Activated T-cell treated with anti-CD3 and anti-CD28 coated beads, Interleukin-2, amount 50 U/mL, for 24 hours (primary cell): ENCODE measurements at regions not wholly inside any gene's neighbourhood (a gene's known extent, or its start where the extent isn't known, plus 50 kb on each side); places are given as distances from the start of the nearest gene placed in this dataset.
"Not testable (repeated sequence)": the region's sequence is repeated elsewhere in the genome, so short reads cannot be mapped to it uniquely, and the experiment has no call there.

Experiments used
- DNase-seq: peaks from one replicate; pipeline ENCODE4 v3.0.0-alpha.2; 2020
- H3K27ac Mint-ChIP-seq: 2 replicates; pipeline ENCODE4 v1.8.0; 2020; ENCODE audit warnings: mild to moderate bottlenecking, mixed read lengths
- H3K27me3 Mint-ChIP-seq: 2 replicates; pipeline ENCODE4 v1.8.0; 2020; ENCODE audit warnings: mixed read lengths
- H3K36me3 Mint-ChIP-seq: 2 replicates; pipeline ENCODE4 v1.8.0; 2020; ENCODE audit warnings: low read depth, mixed read lengths
- H3K4me1 Mint-ChIP-seq: 2 replicates; pipeline ENCODE4 v1.8.0; 2020; ENCODE audit warnings: low read depth, mixed read lengths
- H3K4me3 Mint-ChIP-seq: 2 replicates; pipeline ENCODE4 v1.8.0; 2020; ENCODE audit warnings: mild to moderate bottlenecking, moderate library complexity, mixed read lengths
- H3K9me3 Mint-ChIP-seq: 2 replicates; pipeline ENCODE4 v1.8.0; 2020; ENCODE audit warnings: mixed read lengths

DNA sequence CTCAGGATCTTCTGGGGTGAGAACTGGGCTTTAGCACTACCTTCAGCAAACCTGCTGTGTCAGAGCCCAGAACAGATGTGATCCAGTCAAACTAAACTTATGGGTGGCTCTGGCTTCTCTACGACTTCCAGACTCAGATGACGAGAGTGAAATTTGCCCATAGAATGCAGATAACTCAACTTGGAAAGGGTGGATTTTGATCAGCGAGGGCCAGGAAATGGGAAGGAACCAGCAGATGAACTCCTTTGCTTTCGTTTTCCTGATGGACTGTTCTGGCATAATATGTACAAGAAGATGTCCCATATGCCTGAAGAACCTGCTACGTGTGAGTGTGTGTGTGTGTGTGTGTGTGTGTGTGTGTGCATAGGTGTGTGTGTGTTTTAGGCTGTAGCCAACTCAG, 132.0 kb upstream of the MOCS2 start:
- peaks cover 13% of the 10 kb centered on the region for H3K27me3 Mint-ChIP-seq
- no peaks in the 10 kb centered on the region for H3K9me3 Mint-ChIP-seq
- no peaks in the 10 kb centered on the region for H3K4me1 Mint-ChIP-seq
- no peak overlapping the region for H3K4me3 Mint-ChIP-seq
- H3K27ac Mint-ChIP-seq = no peak overlapping the region
- DNase-seq = no peak
- no peaks in the 10 kb centered on the region for H3K36me3 Mint-ChIP-seq

DNA sequence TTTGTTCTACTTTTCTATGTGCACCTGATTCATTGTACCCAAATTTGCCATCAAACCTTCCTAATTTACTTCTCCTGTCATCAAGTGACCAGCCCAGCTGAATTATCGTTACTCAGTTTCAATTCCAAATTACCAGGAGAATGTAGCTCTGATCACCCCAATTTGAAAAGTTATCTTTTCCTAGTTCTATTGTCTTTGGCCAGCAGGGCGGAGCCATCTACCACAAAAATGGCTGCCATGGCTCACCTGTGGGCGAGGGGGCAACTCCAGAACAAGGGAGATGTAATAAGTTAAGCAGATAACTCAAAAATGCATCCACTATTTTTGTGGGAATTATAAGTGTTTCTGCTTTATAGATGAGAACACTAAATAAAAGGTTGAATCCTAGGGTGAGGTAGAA, 133.8 kb upstream of the MOCS2 start:
- peaks cover 13% of the 10 kb centered on the region for H3K27me3 Mint-ChIP-seq
- H3K4me1 Mint-ChIP-seq = no peaks in the 10 kb centered on the region
- DNase-seq = no peak
- no peaks in the 10 kb centered on the region for H3K36me3 Mint-ChIP-seq
- H3K4me3 Mint-ChIP-seq = no peak overlapping the region
- no peaks in the 10 kb centered on the region for H3K9me3 Mint-ChIP-seq
- H3K27ac Mint-ChIP-seq = no peak overlapping the region

- peaks cover 5% of the 10 kb centered on the region for H3K27me3 Mint-ChIP-seq
Observed at GRCh38 chr5:53246042-53246836, 136.7 kb upstream of the MOCS2 start.

DNA sequence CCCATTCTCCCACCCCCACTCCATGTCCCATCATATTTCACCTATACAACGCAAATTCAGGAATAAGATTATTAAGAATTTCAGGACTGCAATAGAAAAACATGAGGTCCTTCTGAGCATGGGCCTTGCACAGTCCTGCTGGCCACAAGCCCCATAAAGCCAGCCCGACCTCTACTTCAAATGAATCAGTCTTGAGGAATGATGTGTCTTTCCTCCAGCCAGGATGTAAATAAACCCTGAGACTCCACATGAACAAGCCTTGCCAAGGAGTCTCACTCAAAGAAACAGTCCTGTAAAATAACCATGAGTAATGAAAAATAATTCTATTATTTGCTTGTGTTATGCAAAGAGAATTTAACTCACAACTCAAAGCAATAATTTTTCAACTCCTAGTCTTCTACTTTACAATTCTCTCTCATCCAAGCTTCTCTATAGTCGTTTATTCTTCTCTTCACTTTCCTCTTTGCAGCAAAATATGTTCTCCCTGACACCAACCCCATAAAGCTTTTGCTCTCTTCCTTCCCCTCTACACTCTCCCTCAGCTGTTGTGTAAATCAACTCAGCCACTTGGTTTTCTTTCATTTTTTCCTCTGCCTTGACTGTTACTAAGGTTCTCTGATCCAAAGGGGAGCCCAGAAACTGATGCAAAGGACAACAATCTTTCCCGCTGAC, 140.1 kb upstream of the MOCS2 start:
- no peaks in the 10 kb centered on the region for H3K36me3 Mint-ChIP-seq
- H3K4me1 Mint-ChIP-seq = no peaks in the 10 kb centered on the region
- H3K27me3 Mint-ChIP-seq = no peaks in the 10 kb centered on the region
- no peak for DNase-seq
- H3K4me3 Mint-ChIP-seq = no peak overlapping the region
- H3K27ac Mint-ChIP-seq = no peak overlapping the region
- no peaks in the 10 kb centered on the region for H3K9me3 Mint-ChIP-seq

More at GRCh38 chr5:53246042-53246836, 136.7 kb upstream of the MOCS2 start:
- Mint-ChIP-seq H3K4me3 (no peak overlapping the region), H3K4me1 (no peaks in the 10 kb centered on the region), H3K36me3 (no peaks in the 10 kb centered on the region), H3K9me3 (no peaks in the 10 kb centered on the region), H3K27ac (no peak overlapping the region)
- no peak for DNase-seq

- H3K27ac Mint-ChIP-seq = no peak overlapping the region
- no peaks in the 10 kb centered on the region for H3K4me1 Mint-ChIP-seq
- no peak overlapping the region for H3K4me3 Mint-ChIP-seq
- H3K27me3 Mint-ChIP-seq = no peaks in the 10 kb centered on the region
- no peak for DNase-seq
- H3K36me3 Mint-ChIP-seq = no peaks in the 10 kb centered on the region
- no peaks in the 10 kb centered on the region for H3K9me3 Mint-ChIP-seq
Observed at GRCh38 chr5:53250201-53250550, 140.6 kb upstream of the MOCS2 start.

DNA sequence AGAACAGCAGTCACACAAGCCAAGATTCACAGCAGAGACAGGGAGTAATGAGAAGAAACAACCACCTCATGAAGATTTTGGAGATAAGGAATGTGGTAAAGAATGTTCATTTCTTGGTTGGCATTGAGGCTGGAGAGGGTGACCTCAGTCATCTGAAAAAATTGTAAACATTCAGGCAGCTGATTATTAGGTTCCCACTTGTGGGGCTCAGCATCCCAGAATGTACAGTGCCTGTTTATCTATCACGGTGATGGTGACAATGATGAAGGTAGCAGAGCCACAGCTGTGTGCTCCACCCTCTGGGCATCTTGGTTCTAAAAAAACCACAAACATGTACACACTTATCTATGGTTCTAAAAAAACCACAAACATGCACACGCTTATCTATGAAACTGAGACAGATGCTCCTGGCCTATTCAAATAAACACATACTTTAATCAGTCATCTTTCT, 143.9 kb upstream of the MOCS2 start:
- Mint-ChIP-seq H3K9me3 (no peaks in the 10 kb centered on the region), H3K36me3 (no peaks in the 10 kb centered on the region), H3K27ac (no peak overlapping the region), H3K4me1 (no peaks in the 10 kb centered on the region), H3K27me3 (peaks cover 7% of the 10 kb centered on the region), H3K4me3 (no peak overlapping the region)
- DNase-seq = no peak

DNA sequence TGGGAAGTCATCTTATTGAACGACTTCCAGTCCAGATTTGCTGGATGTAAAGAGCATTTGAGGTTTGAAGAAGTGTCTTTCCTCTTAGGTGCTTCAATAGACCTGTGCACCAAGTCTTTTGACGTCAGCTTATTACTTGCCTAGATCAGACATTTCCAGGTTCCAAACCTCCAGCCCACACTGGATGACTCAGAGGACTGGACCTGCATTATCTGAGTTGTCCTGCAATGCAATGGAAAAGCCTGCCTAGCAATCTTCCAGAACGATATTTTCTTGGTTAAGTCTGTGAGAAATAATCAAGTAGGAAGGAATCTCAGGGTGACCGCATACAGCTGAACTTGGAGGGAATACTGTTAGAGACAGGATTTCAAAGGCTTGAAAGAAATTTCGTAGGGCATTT, 147.2 kb upstream of the MOCS2 start:
- DNase-seq = no peak
- Mint-ChIP-seq H3K27me3 (peaks cover 12% of the 10 kb centered on the region), H3K27ac (no peak overlapping the region), H3K9me3 (no peaks in the 10 kb centered on the region), H3K4me3 (no peak overlapping the region), H3K4me1 (no peaks in the 10 kb centered on the region), H3K36me3 (no peaks in the 10 kb centered on the region)

GRCh38 chr5:53257806-53258373, 148.3 kb upstream of the MOCS2 start:
- Mint-ChIP-seq H3K27me3 (peaks cover 12% of the 10 kb centered on the region), H3K4me3 (no peak overlapping the region), H3K9me3 (no peaks in the 10 kb centered on the region), H3K27ac (no peak overlapping the region), H3K36me3 (no peaks in the 10 kb centered on the region), H3K4me1 (no peaks in the 10 kb centered on the region)
- DNase-seq = no peak

GRCh38 chr5:53259176-53259575, 149.6 kb upstream of the MOCS2 start:
- no peak for DNase-seq
- Mint-ChIP-seq H3K4me1 (no peaks in the 10 kb centered on the region), H3K27me3 (peaks cover 12% of the 10 kb centered on the region), H3K36me3 (no peaks in the 10 kb centered on the region), H3K9me3 (no peaks in the 10 kb centered on the region), H3K4me3 (no peak overlapping the region), H3K27ac (no peak overlapping the region)

- no peak for DNase-seq
- H3K27me3 Mint-ChIP-seq = peaks cover 17% of the 10 kb centered on the region
- H3K4me1 Mint-ChIP-seq = no peaks in the 10 kb centered on the region
- H3K4me3 Mint-ChIP-seq = no peak overlapping the region
- no peaks in the 10 kb centered on the region for H3K9me3 Mint-ChIP-seq
- H3K36me3 Mint-ChIP-seq = no peaks in the 10 kb centered on the region
- H3K27ac Mint-ChIP-seq = no peak overlapping the region
Observed at GRCh38 chr5:53260446-53260845, 150.9 kb upstream of the MOCS2 start.

GRCh38 chr5:53261245-53261644, 151.7 kb upstream of the MOCS2 start:
- Mint-ChIP-seq H3K36me3 (no peaks in the 10 kb centered on the region), H3K27ac (no peak overlapping the region), H3K4me1 (no peaks in the 10 kb centered on the region), H3K9me3 (no peaks in the 10 kb centered on the region), H3K4me3 (no peak overlapping the region), H3K27me3 (peaks cover 16% of the 10 kb centered on the region)
- DNase-seq = no peak

DNA sequence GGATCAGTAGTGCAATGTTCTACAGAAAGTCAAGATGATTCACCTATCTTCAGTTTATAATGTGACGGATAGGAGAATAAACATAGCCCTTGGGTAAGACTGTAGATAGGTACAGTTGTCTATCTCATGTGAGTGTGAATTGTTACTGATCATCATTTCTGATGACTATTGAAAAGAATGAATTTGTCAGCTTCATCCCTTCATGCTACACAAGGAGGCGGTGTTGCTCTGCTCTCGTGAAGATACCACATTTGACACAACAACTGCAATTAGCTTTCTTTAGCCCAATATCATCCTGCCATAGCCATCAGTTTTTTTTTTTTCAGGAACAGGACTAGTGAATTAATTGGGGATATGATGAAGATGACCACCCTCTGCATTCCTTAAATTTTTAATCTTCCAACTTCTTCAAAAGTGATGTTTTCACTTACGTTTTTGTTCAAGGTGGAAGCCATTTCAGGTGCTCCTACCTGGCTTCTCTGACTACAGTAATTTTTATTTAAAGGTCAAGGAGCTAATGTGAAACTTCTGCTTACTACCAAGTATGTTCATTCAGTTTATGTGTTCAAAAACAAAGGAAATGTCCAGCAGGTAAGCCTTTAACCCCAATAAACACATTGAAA, 152.9 kb upstream of the MOCS2 start:
- no peaks in the 10 kb centered on the region for H3K9me3 Mint-ChIP-seq
- no peak for DNase-seq
- H3K36me3 Mint-ChIP-seq = no peaks in the 10 kb centered on the region
- no peak overlapping the region for H3K27ac Mint-ChIP-seq
- no peak overlapping the region for H3K4me3 Mint-ChIP-seq
- peaks cover 16% of the 10 kb centered on the region for H3K27me3 Mint-ChIP-seq
- no peaks in the 10 kb centered on the region for H3K4me1 Mint-ChIP-seq

DNA sequence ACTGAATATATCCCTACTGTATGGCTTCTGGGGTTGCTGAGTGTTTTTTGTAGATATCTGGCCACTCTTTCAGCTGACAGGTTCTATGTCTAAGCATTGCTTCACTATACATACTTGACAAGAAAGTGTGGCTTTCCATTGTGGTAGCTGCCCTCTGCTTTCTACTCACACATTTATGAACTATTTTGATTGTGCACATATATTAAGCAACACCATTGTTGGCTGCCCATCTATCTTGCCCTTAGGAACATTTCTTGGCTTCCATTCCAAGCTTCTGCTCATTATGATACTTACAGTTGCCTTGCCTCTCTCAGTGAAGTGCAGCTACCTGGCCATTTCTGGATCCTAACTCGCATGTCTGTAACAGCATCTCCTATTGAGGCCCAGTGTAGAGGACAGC, 153.6 kb upstream of the MOCS2 start:
- no peak overlapping the region for H3K27ac Mint-ChIP-seq
- H3K4me3 Mint-ChIP-seq = no peak overlapping the region
- DNase-seq = no peak
- H3K27me3 Mint-ChIP-seq = peaks cover 16% of the 10 kb centered on the region
- H3K4me1 Mint-ChIP-seq = no peaks in the 10 kb centered on the region
- H3K9me3 Mint-ChIP-seq = no peaks in the 10 kb centered on the region
- H3K36me3 Mint-ChIP-seq = no peaks in the 10 kb centered on the region

DNA sequence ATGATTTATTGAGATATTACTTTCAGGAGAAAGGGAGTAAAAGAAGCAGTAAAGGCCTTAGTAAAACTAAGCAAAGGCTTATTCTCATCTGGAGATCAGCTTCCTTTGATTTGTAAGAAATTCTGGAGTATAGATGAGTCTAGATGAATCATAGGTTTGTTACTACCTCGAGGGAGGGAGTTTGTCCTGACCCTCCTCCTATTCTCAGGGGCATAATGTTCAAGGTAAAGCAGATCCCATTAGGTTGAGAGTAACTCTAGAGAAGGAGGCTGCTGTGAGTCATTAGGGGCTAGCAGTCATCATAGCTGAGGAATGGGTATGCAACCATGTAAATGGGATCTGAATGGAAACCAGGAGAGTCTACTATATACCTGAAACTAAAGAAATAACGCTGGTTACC, 155.5 kb upstream of the MOCS2 start:
- no peak for DNase-seq
- Mint-ChIP-seq H3K36me3 (no peaks in the 10 kb centered on the region), H3K4me1 (no peaks in the 10 kb centered on the region), H3K27me3 (peaks cover 10% of the 10 kb centered on the region), H3K9me3 (no peaks in the 10 kb centered on the region), H3K4me3 (no peak overlapping the region), H3K27ac (no peak overlapping the region)

DNA sequence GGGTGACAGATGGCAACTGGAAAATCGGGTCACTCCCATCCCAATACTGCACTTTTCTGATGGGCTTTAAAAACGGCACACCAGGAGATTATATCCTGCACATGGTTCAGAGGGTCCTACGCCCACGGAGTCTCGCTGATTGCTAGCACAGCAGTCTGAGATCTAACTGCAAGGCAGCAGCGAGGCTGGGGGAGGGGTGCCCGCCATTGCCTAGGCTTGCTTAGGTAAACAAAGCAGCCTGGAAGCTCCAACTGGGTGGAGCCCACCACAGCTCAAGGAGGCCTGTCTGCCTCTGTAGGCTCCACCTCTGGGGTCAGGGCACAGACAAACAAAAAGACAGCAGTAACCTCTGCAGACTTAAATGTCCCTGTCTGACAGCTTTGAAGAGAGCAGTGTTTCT, 158.7 kb upstream of the MOCS2 start:
- not testable (repeated sequence) for DNase-seq, H3K9me3 Mint-ChIP-seq, H3K36me3 Mint-ChIP-seq, H3K4me3 Mint-ChIP-seq, H3K4me1 Mint-ChIP-seq, H3K27ac Mint-ChIP-seq
- peaks cover 10% of the 10 kb centered on the region for H3K27me3 Mint-ChIP-seq
